Spleen (tissue), 7 donors: ENCODE measurements at regions not wholly inside any gene's neighbourhood (a gene's known extent, or its start where the extent isn't known, plus 50 kb on each side); places are given as distances from the start of the nearest gene placed in this dataset.

Source experiments
- POLR2A ChIP-seq, 3 donors: fragments of 450-650 bp; IDR thresholded peaks; one replicate each; pipeline ENCODE4 v1.5.1; 2017; ENCODE audit warnings: antibody characterized with exemption in 3 of 3, mild to moderate bottlenecking in 1 of 3
- TF ChIP-seq, protein P1 (sequence below), 11 experiments: fragments of 200-600 bp in 7 of 11; fragments of 450-650 bp in 4 of 11; sonication (generic) in 4 of 11; IDR thresholded peaks in 8 of 11; conservative IDR thresholded peaks in 3 of 11; 1 replicate in 7 of 11; 2 replicates in 4 of 11; pipeline versions ENCODE4 v1.4.0 to v1.8.0; 2016 to 2021; ENCODE audit warnings: antibody characterized with exemption in 11 of 11, inconsistent platforms in 4 of 11, mild to moderate bottlenecking in 1 of 11
- donor health status: DM: no; HTN: no; CAD: no; lungs with moderate emphysema.
- donor health status: DM: no; HTN: no; CAD: no.
- donor health status: DM: no; HTN: no; CAD: no.

DNA sequence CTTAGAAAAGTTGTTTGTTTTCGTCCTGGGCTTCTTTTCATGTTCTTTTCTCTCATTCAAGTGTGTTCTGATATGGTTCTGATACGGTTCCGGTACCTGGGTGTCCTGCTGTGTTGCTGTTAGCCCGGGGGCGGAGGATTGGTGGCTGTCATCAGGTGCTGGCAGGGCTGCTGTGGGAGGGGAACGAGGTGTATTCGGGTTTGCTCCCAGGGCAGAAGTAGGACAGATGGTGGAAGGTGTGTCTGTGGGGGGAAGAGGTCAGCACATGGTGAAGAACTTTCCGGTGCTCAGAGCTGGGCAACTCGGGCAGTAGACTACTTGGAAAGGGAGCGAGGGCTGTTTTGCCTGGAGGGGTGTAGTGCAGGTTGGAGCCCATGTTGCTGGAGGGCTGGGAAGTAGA is 70.2 kb downstream of the SLC25A47 start:
- TF ChIP-seq, protein P1, sequence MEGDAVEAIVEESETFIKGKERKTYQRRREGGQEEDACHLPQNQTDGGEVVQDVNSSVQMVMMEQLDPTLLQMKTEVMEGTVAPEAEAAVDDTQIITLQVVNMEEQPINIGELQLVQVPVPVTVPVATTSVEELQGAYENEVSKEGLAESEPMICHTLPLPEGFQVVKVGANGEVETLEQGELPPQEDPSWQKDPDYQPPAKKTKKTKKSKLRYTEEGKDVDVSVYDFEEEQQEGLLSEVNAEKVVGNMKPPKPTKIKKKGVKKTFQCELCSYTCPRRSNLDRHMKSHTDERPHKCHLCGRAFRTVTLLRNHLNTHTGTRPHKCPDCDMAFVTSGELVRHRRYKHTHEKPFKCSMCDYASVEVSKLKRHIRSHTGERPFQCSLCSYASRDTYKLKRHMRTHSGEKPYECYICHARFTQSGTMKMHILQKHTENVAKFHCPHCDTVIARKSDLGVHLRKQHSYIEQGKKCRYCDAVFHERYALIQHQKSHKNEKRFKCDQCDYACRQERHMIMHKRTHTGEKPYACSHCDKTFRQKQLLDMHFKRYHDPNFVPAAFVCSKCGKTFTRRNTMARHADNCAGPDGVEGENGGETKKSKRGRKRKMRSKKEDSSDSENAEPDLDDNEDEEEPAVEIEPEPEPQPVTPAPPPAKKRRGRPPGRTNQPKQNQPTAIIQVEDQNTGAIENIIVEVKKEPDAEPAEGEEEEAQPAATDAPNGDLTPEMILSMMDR (IDR thresholded peaks at IDR 0.05 in 8 of 11, conservative IDR thresholded peaks at IDR 0.05 in 3 of 11) = no peak
- TF ChIP-seq POLR2A (IDR thresholded peaks at IDR 0.05) = no peak
